Fibroblast of lung (primary cell): ENCODE measurements at regions not wholly inside any gene's neighbourhood (a gene's known extent, or its start where the extent isn't known, plus 50 kb on each side); places are given as distances from the start of the nearest gene placed in this dataset.

Experiments
- DNase-seq, 2 donors: peaks; one replicate each; pipeline versions ENCODE4 v3.0.0 to v3.0.0-alpha.2; 2010; ENCODE audit warnings: low read depth in 2 of 2
- H2AFZ ChIP-seq: 2 replicates; pipeline ENCODE4 v1.5.1; 2012; ENCODE audit warnings: low read length, control low read depth, inconsistent platforms
- H3K27ac ChIP-seq: 2 replicates; pipeline ENCODE4 v1.5.1; 2011; ENCODE audit warnings: low read length, control low read depth; ENCODE audit not compliant: insufficient read depth
- H3K27me3 ChIP-seq: 2 replicates; pipeline ENCODE4 v1.5.1; 2011; ENCODE audit warnings: mild to moderate bottlenecking, low read length; ENCODE audit not compliant: control insufficient read depth, insufficient read depth
- H3K36me3 ChIP-seq: 2 replicates; pipeline ENCODE4 v1.5.1; 2011; ENCODE audit warnings: low read length; ENCODE audit not compliant: control insufficient read depth, insufficient read depth
- H3K4me1 ChIP-seq: 2 replicates; pipeline ENCODE4 v1.5.1; 2011; ENCODE audit warnings: low read length; ENCODE audit not compliant: control insufficient read depth, insufficient read depth; ENCODE audit errors: extremely low read depth
- H3K4me2 ChIP-seq: 2 replicates; pipeline ENCODE4 v1.5.1; 2011; ENCODE audit warnings: low read length, control low read depth; ENCODE audit not compliant: insufficient read depth; ENCODE audit errors: extremely low read depth
- H3K4me3 ChIP-seq, 4 experiments: fragments of 200-600 bp in 1 of 4; sonication (generic) in 1 of 4; replicated peaks in 1 of 4; 2 replicates each; pipeline ENCODE4 v1.5.1; 2011 to 2016; ENCODE audit warnings: low read length in 4 of 4, low read depth in 3 of 4, mild to moderate bottlenecking in 3 of 4, control low read depth in 2 of 4, inconsistent platforms in 1 of 4, mixed read lengths in 1 of 4; ENCODE audit not compliant: insufficient read depth in 1 of 4; ENCODE audit errors: control extremely low read depth in 1 of 4
- H3K79me2 ChIP-seq: 2 replicates; pipeline ENCODE4 v1.5.1; 2012; ENCODE audit warnings: mild to moderate bottlenecking, low read length, inconsistent platforms; ENCODE audit not compliant: control insufficient read depth, insufficient read depth
- H3K9ac ChIP-seq: 2 replicates; pipeline ENCODE4 v1.5.1; 2011; ENCODE audit warnings: mild to moderate bottlenecking, low read length, control low read depth; ENCODE audit not compliant: insufficient read depth
- H3K9me3 ChIP-seq: 2 replicates; pipeline ENCODE4 v1.5.1; 2012; ENCODE audit warnings: low read depth, low read length; ENCODE audit not compliant: control insufficient read depth, insufficient read depth
- H4K20me1 ChIP-seq: 2 replicates; pipeline ENCODE4 v1.5.1; 2011; ENCODE audit warnings: low read length; ENCODE audit not compliant: control insufficient read depth, insufficient read depth; ENCODE audit errors: extremely low read depth
- EZH2 ChIP-seq: IDR thresholded peaks from 2 replicates; pipeline ENCODE4 v1.5.1; 2012; ENCODE audit warnings: low read length, control low read depth, mild to moderate bottlenecking; ENCODE audit errors: missing control alignments
- TF ChIP-seq, protein P1 (sequence below), 2 donors: IDR thresholded peaks in 1 of 2; conservative IDR thresholded peaks in 1 of 2; 1 replicate in 1 of 2; 2 replicates in 1 of 2; pipeline ENCODE4 v1.5.1; 2011 to 2012; ENCODE audit warnings: low read length in 2 of 2, control low read depth in 1 of 2, inconsistent platforms in 1 of 2, low read depth in 1 of 2, mild to moderate bottlenecking in 1 of 2

DNA sequence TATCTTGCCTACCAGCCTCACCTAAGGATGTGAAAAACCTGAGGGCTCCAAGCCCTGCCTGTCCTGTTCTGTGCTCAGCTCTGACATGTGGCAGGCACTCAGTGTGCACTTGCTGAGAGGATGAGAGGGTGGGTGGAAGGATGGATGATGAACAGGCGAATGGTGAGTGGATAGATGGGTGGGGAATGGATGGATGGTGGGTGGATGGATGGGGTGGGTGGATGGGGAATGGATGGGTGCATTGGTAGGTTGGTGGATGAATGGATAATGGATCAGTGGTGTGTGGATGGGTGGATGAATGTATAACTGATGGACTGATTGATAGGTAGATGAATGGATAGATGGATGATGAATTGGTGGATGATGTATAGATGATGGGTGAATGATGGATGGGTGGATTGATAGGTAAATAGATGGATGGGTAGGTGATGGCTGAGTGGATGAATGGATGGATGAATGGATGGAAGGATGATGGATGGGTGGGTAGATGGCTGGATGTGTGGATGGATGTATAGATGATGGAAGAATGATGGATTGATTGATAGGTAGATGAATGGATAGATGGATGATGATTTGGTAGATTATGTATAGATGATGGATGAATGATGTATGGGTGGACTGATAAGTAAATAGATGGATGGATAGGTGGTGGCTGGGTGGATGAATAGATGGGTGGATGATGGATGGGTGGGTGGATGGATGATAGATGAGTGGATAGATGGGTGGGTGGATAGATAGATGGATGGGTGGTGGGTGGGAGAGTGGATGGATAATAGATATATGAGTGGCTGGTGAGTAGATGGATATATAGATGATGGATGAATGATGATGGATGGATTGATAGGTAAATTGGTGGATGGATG, 69.3 kb upstream of the NKX1-1 start:
- Histone ChIP-seq H3K36me3 (no peaks in the 10 kb centered on the region), H3K79me2 (no peaks in the 10 kb centered on the region), H3K4me3 (no peak overlapping the region), H3K27me3 (peaks cover 10% of the 10 kb centered on the region), H3K4me1 (no peaks in the 10 kb centered on the region), H3K9me3 (no peaks in the 10 kb centered on the region), H3K9ac (no peak overlapping the region), H3K4me2 (no peak overlapping the region), H2AFZ (no peak overlapping the region), H3K27ac (no peak overlapping the region), H4K20me1 (no peaks in the 10 kb centered on the region)
- no peak for DNase-seq
- TF ChIP-seq, protein P1, sequence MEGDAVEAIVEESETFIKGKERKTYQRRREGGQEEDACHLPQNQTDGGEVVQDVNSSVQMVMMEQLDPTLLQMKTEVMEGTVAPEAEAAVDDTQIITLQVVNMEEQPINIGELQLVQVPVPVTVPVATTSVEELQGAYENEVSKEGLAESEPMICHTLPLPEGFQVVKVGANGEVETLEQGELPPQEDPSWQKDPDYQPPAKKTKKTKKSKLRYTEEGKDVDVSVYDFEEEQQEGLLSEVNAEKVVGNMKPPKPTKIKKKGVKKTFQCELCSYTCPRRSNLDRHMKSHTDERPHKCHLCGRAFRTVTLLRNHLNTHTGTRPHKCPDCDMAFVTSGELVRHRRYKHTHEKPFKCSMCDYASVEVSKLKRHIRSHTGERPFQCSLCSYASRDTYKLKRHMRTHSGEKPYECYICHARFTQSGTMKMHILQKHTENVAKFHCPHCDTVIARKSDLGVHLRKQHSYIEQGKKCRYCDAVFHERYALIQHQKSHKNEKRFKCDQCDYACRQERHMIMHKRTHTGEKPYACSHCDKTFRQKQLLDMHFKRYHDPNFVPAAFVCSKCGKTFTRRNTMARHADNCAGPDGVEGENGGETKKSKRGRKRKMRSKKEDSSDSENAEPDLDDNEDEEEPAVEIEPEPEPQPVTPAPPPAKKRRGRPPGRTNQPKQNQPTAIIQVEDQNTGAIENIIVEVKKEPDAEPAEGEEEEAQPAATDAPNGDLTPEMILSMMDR (conservative IDR thresholded peaks at IDR 0.05 in 1 of 2, IDR thresholded peaks at IDR 0.05 in 1 of 2; ENCODE audit: low read depth in 1 of 2, low read length in 2 of 2), result no peak
- no peak for TF ChIP-seq EZH2

DNA sequence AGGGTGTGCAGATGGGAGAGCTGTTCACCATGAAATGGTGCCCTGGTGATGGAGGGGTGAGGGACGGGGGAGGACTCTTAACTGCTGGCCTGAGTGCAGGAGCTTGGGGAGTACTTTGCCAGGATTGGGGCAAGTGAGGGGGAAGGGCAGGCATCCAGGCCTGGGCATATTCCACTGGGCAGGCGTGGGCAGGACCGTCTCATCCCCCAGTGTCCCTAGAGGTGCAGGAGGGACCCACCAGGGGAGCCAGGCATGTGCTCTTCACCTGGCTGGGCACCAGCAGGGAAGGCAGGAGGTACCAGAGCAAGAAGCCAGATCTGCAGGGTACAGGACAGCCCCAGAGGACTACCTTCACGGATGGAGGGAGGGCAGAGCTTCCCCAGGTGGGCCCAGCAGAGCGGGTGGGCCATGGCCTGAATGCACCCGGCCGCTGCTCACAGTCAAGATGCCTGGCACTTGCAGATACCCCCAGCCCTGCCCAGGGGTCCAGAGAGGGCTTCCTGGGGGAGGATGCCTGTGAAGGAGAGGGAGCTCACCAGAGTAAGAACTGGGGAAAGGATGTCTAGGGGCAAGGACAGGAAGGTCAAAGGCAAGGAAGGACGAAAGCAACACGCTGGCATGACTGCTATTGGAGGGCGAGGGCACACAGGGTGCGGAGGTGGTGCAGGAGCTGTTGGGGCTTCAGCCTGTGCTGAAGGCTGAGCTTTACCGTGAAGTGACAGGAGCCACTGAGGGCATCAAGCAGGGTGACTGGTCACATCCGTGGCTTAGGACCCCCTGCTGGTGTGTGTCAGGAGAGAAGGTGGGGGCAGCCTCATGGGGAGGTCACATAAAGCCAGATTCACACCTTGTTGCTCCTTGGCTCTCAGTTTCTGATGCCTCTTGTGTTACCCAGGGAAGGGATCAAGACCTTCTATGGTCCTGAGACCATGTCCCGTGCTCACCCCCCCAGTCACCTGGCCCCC, 68.2 kb upstream of the NKX1-1 start:
- no peak overlapping the region for H3K4me3 ChIP-seq
- no peaks in the 10 kb centered on the region for H3K36me3 ChIP-seq
- no peak overlapping the region for H3K9ac ChIP-seq
- no peaks in the 10 kb centered on the region for H3K4me1 ChIP-seq
- TF ChIP-seq, protein P1 (conservative IDR thresholded peaks at IDR 0.05 in 1 of 2, IDR thresholded peaks at IDR 0.05 in 1 of 2; ENCODE audit: low read depth in 1 of 2, low read length in 2 of 2), result no peak
- H3K4me2 ChIP-seq, result no peak overlapping the region
- no peaks in the 10 kb centered on the region for H3K79me2 ChIP-seq
- H3K27ac ChIP-seq, result no peak overlapping the region
- H4K20me1 ChIP-seq, result no peaks in the 10 kb centered on the region
- no peak for DNase-seq
- H3K27me3 ChIP-seq, result peaks cover 10% of the 10 kb centered on the region
- no peak overlapping the region for H2AFZ ChIP-seq
- H3K9me3 ChIP-seq, result no peaks in the 10 kb centered on the region

DNA sequence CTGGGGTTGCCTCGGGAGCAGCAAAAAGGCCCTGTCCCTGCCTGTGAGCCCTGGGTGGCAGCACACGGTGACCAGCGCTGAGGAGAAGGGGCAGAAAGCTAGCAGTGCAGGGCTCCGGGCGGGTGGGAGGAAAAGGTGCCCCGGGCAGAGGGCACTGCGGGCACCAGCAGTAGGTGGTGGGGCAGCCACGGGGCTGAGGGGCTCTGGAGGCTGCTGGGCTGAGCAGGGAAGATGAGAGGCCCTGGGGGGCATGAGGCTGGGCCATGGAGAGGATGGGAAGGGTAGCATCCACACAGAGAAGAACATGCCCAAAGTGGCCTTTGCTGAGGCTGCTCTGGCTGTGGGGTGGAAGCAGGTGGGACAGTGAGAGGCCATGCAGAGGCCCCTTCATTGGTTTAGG, 67.5 kb upstream of the NKX1-1 start:
- TF ChIP-seq, protein P1 (conservative IDR thresholded peaks at IDR 0.05 in 1 of 2, IDR thresholded peaks at IDR 0.05 in 1 of 2; ENCODE audit: low read depth in 1 of 2, low read length in 2 of 2), result no peak
- TF ChIP-seq EZH2, result no peak
- Histone ChIP-seq H3K27me3 (peaks cover 10% of the 10 kb centered on the region), H3K9ac (no peak overlapping the region)

More for the DNA sequence above, 67.5 kb upstream of the NKX1-1 start:
- Histone ChIP-seq H3K4me1 (no peaks in the 10 kb centered on the region), H3K4me3 (no peak overlapping the region), H3K9me3 (no peaks in the 10 kb centered on the region), H3K36me3 (no peaks in the 10 kb centered on the region), H3K79me2 (no peaks in the 10 kb centered on the region), H3K27ac (no peak overlapping the region), H4K20me1 (no peaks in the 10 kb centered on the region), H3K4me2 (no peak overlapping the region), H2AFZ (no peak overlapping the region)
- no peak for DNase-seq
